Urinary bladder (tissue), 3 donors: ENCODE measurements at regions not wholly inside any gene's neighbourhood (a gene's known extent, or its start where the extent isn't known, plus 50 kb on each side); places are given as distances from the start of the nearest gene placed in this dataset.

ENCODE experiments used
- DNase-seq: peaks from one replicate; pipeline ENCODE4 v3.0.0-alpha.2; 2015; ENCODE audit errors: extremely low spot score
- H3K27ac ChIP-seq: one replicate; pipeline ENCODE4 v1.5.1; 2013; ENCODE audit warnings: low read depth, mild to moderate bottlenecking, moderate library complexity
- H3K36me3 ChIP-seq: one replicate; pipeline ENCODE4 v1.6.1; 2013; ENCODE audit warnings: mild to moderate bottlenecking, moderate library complexity; ENCODE audit not compliant: insufficient read depth
- H3K4me1 ChIP-seq: one replicate; pipeline ENCODE4 v1.6.1; 2013; ENCODE audit warnings: mild to moderate bottlenecking, moderate library complexity; ENCODE audit not compliant: insufficient read depth
- H3K4me3 ChIP-seq: one replicate; pipeline ENCODE4 v1.5.1; 2013; ENCODE audit warnings: low read depth, low read length
- WGBS: extraction: QIAGEN DNeasy Blood & Tissue Kit; methylation state at CpG from one replicate; pipeline ENCODE4 v1.1.7; 2013; 5-methylcytosine and 5-hydroxymethylcytosine counted together
- donor health status: healthy with polysubstance abuse.
- donor health status: healthy.

GRCh38 chr5:120843390-120843980 is 379.4 kb downstream of the PRR16 start:
- no peaks in the 10 kb centered on the region for H3K4me1 ChIP-seq
- DNase-seq, result no peak
- no peak overlapping the region for H3K4me3 ChIP-seq
- H3K36me3 ChIP-seq, result no peaks in the 10 kb centered on the region
- no peak overlapping the region for H3K27ac ChIP-seq
- WGBS, result 62% methylated on average over 3 of the region's 3 CpGs

- WGBS, result 88% methylated on average over 2 of the region's 2 CpGs
- no peak for DNase-seq
Observed at GRCh38 chr5:120848883-120849282, 384.8 kb downstream of the PRR16 start.

GRCh38 chr5:120852222-120852860 is 388.2 kb downstream of the PRR16 start:
- WGBS, result 79% methylated on average over 1 of the region's 1 CpG
- H3K4me1 ChIP-seq, result no peaks in the 10 kb centered on the region
- no peaks in the 10 kb centered on the region for H3K36me3 ChIP-seq
- no peak overlapping the region for H3K27ac ChIP-seq
- no peak overlapping the region for H3K4me3 ChIP-seq
- no peak for DNase-seq

More at GRCh38 chr5:120848883-120849282, 384.8 kb downstream of the PRR16 start:
- no peak overlapping the region for H3K27ac ChIP-seq
- H3K4me3 ChIP-seq, result no peak overlapping the region
- H3K36me3 ChIP-seq, result no peaks in the 10 kb centered on the region
- no peaks in the 10 kb centered on the region for H3K4me1 ChIP-seq

- no peaks in the 10 kb centered on the region for H3K36me3 ChIP-seq
- WGBS, result 95% methylated on average over 7 of the region's 7 CpGs
- no peaks in the 10 kb centered on the region for H3K4me1 ChIP-seq
- H3K4me3 ChIP-seq, result no peak overlapping the region
- H3K27ac ChIP-seq, result no peak overlapping the region
- no peak for DNase-seq
Observed at GRCh38 chr5:120866997-120867396, 402.9 kb downstream of the PRR16 start.

GRCh38 chr5:120869831-120870230 is 405.7 kb downstream of the PRR16 start:
- DNase-seq, result no peak
- H3K4me1 ChIP-seq, result no peaks in the 10 kb centered on the region
- 79% methylated on average over 1 of the region's 1 CpG for WGBS

GRCh38 chr5:120872297-120872696 is 408.2 kb downstream of the PRR16 start:
- Histone ChIP-seq H3K4me3 (no peak overlapping the region), H3K36me3 (no peaks in the 10 kb centered on the region), H3K4me1 (no peaks in the 10 kb centered on the region), H3K27ac (no peak overlapping the region)
- WGBS, result 56% methylated on average over 2 of the region's 2 CpGs
- no peak for DNase-seq

More at GRCh38 chr5:120869831-120870230, 405.7 kb downstream of the PRR16 start:
- H3K27ac ChIP-seq, result no peak overlapping the region
- H3K4me3 ChIP-seq, result no peak overlapping the region
- no peaks in the 10 kb centered on the region for H3K36me3 ChIP-seq

GRCh38 chr5:120873083-120873482 is 409.0 kb downstream of the PRR16 start:
- Histone ChIP-seq H3K4me1 (no peaks in the 10 kb centered on the region), H3K27ac (no peak overlapping the region), H3K4me3 (no peak overlapping the region), H3K36me3 (no peaks in the 10 kb centered on the region)
- 49% methylated on average over 1 of the region's 1 CpG for whole genome bisulfite sequencing
- DNase-seq, result no peak

GRCh38 chr5:120874081-120874862 is 410.2 kb downstream of the PRR16 start:
- no peak overlapping the region for H3K27ac ChIP-seq
- H3K36me3 ChIP-seq, result no peaks in the 10 kb centered on the region
- H3K4me3 ChIP-seq, result no peak overlapping the region
- H3K4me1 ChIP-seq, result no peaks in the 10 kb centered on the region
- no peak for DNase-seq

GRCh38 chr5:120882038-120882775 is 418.1 kb downstream of the PRR16 start:
- Histone ChIP-seq H3K4me1 (no peaks in the 10 kb centered on the region), H3K4me3 (no peak overlapping the region), H3K27ac (no peak overlapping the region), H3K36me3 (no peaks in the 10 kb centered on the region)
- DNase-seq, result no peak
- 79% methylated on average over 4 of the region's 4 CpGs for WGBS

GRCh38 chr5:120886351-120886860 is 422.3 kb downstream of the PRR16 start:
- no peak overlapping the region for H3K4me3 ChIP-seq
- no peaks in the 10 kb centered on the region for H3K4me1 ChIP-seq
- DNase-seq, result no peak
- H3K27ac ChIP-seq, result no peak overlapping the region
- no peaks in the 10 kb centered on the region for H3K36me3 ChIP-seq
- WGBS, result 93% methylated on average over 7 of the region's 7 CpGs

- H3K4me3 ChIP-seq, result no peak overlapping the region
- no peak overlapping the region for H3K27ac ChIP-seq
- 87% methylated on average over 2 of the region's 2 CpGs for WGBS
- no peaks in the 10 kb centered on the region for H3K4me1 ChIP-seq
- DNase-seq, result no peak
- H3K36me3 ChIP-seq, result no peaks in the 10 kb centered on the region
Observed at GRCh38 chr5:120895660-120896059, 431.6 kb downstream of the PRR16 start.

- H3K4me3 ChIP-seq, result no peak overlapping the region
- 83% methylated on average over 1 of the region's 1 CpG for WGBS
- no peaks in the 10 kb centered on the region for H3K36me3 ChIP-seq
- H3K27ac ChIP-seq, result no peak overlapping the region
- no peak for DNase-seq
- no peaks in the 10 kb centered on the region for H3K4me1 ChIP-seq
Observed at GRCh38 chr5:120901199-120901598, 437.1 kb downstream of the PRR16 start.

GRCh38 chr5:120907953-120908352 is 443.9 kb downstream of the PRR16 start:
- Histone ChIP-seq H3K27ac (no peak overlapping the region), H3K4me3 (no peak overlapping the region), H3K4me1 (no peaks in the 10 kb centered on the region), H3K36me3 (no peaks in the 10 kb centered on the region)
- WGBS, result 93% methylated on average over 1 of the region's 1 CpG
- DNase-seq, result no peak
